Tibial artery (tissue), 4 donors: ENCODE measurements at regions not wholly inside any gene's neighbourhood (a gene's known extent, or its start where the extent isn't known, plus 50 kb on each side); places are given as distances from the start of the nearest gene placed in this dataset.

Experiments
- DNase-seq, 2 donors: peaks; one replicate each; pipeline ENCODE4 v3.0.0-alpha.2; 2019
- H3K27ac ChIP-seq, 2 donors: fragments of 200-600 bp; sonication (generic) in 1 of 2; 1 replicate in 1 of 2; 2 replicates in 1 of 2; pipeline ENCODE4 v1.5.1; 2018 to 2019; ENCODE audit warnings: mild to moderate bottlenecking in 1 of 2
- H3K27me3 ChIP-seq, 2 donors: fragments of 200-600 bp; sonication (generic) in 1 of 2; one replicate each; pipeline versions ENCODE4 v1.5.1 to v1.6.0; 2016 to 2019
- H3K36me3 ChIP-seq, 3 donors: fragments of 200-600 bp; sonication (generic) in 2 of 3; one replicate each; pipeline ENCODE4 v1.5.1; 2016 to 2019; ENCODE audit warnings: mild to moderate bottlenecking in 2 of 3
- H3K4me1 ChIP-seq, 4 donors: fragments of 200-600 bp; sonication (generic) in 2 of 4; 1 replicate in 3 of 4; 2 replicates in 1 of 4; pipeline ENCODE4 v1.5.1; 2016 to 2019
- H3K4me3 ChIP-seq, 2 donors: fragments of 200-600 bp; sonication (generic) in 1 of 2; 1 replicate in 1 of 2; 2 replicates in 1 of 2; pipeline ENCODE4 v1.5.1; 2018 to 2019; ENCODE audit warnings: mild to moderate bottlenecking in 2 of 2
- H3K9me3 ChIP-seq, 3 donors: fragments of 200-600 bp; sonication (generic) in 1 of 3; one replicate each; pipeline ENCODE4 v1.5.1; 2016 to 2019
- CTCF ChIP-seq, 2 experiments: fragments of 200-600 bp in 1 of 2; fragments of 450-650 bp in 1 of 2; IDR thresholded peaks; one replicate each; pipeline ENCODE4 v1.5.1; 2017 to 2019; ENCODE audit warnings: antibody characterized with exemption in 2 of 2, mild to moderate bottlenecking in 1 of 2, moderate library complexity in 1 of 2
- intact Hi-C: fragments of 100-400 bp; cut with DNase I; formaldehyde crosslinking; loops from one replicate; pipeline ENCODE4 v1.15.0; 2023; ENCODE audit warnings: low total_unique reads

DNA sequence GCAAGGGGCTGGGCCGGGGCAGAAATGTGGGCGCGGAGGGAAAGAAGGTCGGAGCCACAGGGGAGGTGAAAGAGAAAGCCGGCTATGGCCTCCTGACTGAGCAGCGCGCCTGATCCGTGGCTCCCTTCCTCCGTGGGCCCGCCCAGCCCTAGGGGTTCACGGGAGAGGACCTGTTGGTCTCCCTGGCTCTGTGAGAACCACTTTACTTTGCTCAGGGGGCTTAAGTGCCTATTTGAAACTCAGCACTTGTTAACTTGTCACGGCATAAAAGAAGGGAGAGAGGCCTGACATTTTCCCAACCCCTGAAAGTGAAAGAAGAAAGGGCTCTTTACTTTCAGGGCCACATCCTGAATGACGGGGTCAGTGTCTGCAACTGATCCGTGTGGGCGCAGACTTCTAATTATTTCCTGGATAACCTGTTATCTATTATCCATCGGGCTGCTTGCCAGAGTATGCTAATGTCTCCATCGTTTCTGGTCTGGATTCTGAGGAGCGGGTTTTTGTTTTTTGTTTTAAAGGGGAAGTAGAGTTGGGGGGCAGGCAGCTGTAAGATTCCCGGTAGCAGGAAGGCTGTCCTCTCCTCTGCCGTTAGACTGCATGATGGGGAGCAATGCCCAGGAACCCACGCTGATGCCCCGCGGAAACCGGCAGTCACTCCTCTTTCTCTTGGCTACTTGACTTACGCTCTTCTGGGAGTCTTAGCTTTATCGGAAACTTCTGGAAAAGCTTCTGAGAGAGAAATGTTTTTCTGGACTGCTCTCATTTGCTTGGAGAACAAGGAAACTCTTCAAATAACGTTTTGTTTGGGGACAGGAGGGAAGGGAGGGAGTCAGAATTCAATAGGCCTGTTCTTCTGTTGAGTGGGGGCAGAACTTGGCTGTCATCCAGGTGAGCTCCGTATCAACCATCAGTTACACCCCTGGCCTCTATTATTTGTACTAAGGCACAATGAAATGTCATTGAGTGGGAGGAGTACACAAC is 127.7 kb upstream of the MAX start:
- H3K27ac ChIP-seq = peak overlapping the region; percentile 53 to 71
- DNase-seq = peak in 1 of 2 donors; percentile 64
- H3K27me3 ChIP-seq = no peaks in the 10 kb centered on the region
- H3K4me3 ChIP-seq = peak overlapping the region; percentile 44 to 50
- H3K4me1 ChIP-seq = peaks cover 0 to 12% (median 1%) of the 10 kb centered on the region in 4 donors
- TF ChIP-seq CTCF (IDR thresholded peaks at IDR 0.05) = no peak
- intact Hi-C loops = no loop called here
- H3K36me3 ChIP-seq = no peaks in the 10 kb centered on the region
- H3K9me3 ChIP-seq = no peaks in the 10 kb centered on the region

DNA sequence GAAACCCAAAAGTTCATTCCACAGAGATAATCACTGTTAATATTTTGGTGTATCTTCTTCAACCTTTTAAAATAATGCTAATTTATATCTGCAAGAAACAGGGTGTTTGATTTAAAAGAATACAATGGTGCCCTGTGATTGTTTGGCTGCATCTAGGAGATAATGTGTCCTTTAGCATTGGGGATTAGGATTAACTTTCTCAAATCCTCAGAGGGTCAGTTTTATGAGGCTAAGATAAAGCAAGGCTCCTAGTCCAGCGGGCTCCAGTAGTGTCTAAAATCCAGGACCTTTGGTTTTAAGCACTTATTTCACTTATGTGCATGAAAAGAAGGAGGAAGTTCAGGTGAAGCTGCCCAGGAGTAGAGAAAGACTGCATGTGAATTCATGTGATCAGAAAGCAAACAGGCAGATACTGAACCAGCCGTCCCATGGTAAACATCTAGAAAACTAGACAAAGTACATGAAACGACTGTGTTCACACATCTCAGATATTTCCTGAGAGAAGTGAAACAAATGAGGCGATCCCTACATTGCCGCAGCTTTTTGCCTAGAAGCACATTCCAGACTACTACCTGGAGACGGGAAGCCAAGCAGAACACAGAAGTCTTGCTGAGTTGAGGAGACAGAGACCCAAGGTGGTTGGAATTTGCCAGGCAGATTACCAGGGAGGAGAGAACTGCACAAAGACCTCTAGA is 129.1 kb upstream of the MAX start:
- TF ChIP-seq CTCF (IDR thresholded peaks at IDR 0.05) = no peak
- H3K27ac ChIP-seq = no peak overlapping the region
- no peaks in the 10 kb centered on the region for H3K36me3 ChIP-seq
- intact Hi-C loops = no loop called here
- DNase-seq = peak in 1 of 2 donors; percentile 29
- no peak overlapping the region for H3K4me3 ChIP-seq
- H3K4me1 ChIP-seq = peaks cover 0 to 12% (median 1%) of the 10 kb centered on the region in 4 donors
- H3K27me3 ChIP-seq = no peaks in the 10 kb centered on the region
- no peaks in the 10 kb centered on the region for H3K9me3 ChIP-seq

- Histone ChIP-seq H3K27ac (no peak overlapping the region), H3K36me3 (no peaks in the 10 kb centered on the region), H3K27me3 (peaks cover 0 to 2% of the 10 kb centered on the region in 2 donors), H3K9me3 (no peaks in the 10 kb centered on the region), H3K4me1 (peaks cover 0 to 9% (median 1%) of the 10 kb centered on the region in 4 donors), H3K4me3 (no peak overlapping the region)
- peak in 1 of 2 donors; percentile 31 for DNase-seq
- intact Hi-C loops = no loop called here
- TF ChIP-seq CTCF (IDR thresholded peaks at IDR 0.05) = no peak
Observed at GRCh38 chr14:65234752-65235361, 132.5 kb upstream of the MAX start.

DNA sequence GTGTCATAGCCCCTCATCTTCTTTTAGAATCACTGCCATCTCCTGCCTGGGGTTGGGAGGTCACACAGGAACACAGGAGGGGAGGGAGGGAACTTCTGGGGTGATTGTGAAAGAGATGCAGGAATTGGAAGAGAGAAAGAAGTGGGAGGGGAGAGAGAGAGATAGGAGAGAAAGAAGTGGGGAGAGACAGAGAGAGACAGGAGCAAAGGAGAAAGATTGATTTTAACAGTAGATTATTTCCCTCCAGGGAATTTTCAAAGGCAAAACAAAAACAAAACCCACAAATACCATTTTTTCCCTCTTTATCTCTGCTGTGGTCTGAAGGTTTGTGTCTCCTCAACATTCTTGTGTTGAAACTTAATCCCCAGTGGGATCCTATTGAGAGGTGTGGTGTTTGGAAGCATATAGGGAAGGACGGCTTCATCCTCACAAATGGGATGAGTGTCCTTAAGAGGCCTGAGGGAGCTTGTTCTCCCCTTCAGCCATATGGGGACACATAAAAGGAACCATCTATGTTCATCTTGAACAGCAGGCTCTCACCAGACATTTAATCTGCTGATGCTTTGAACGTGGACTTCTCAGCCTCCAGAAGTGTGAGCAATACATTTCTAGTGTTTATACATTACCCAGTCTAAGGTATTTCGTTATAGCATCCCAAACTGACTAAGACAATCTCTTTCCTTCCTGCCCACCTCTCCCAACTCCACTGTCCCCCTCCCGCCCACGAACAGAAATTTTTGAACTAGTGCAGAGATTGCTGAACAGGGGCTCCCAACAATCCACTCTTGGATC is 134.9 kb upstream of the MAX start:
- intact Hi-C loops = no loop called here
- no peaks in the 10 kb centered on the region for H3K36me3 ChIP-seq
- peaks cover 0 to 2% of the 10 kb centered on the region in 2 donors for H3K27me3 ChIP-seq
- H3K4me3 ChIP-seq = no peak overlapping the region
- peak in 1 of 2 donors; percentile 13 for DNase-seq
- no peak for TF ChIP-seq CTCF (IDR thresholded peaks at IDR 0.05)
- no peak overlapping the region for H3K27ac ChIP-seq
- H3K4me1 ChIP-seq = no peaks in the 10 kb centered on the region
- H3K9me3 ChIP-seq = no peaks in the 10 kb centered on the region

DNA sequence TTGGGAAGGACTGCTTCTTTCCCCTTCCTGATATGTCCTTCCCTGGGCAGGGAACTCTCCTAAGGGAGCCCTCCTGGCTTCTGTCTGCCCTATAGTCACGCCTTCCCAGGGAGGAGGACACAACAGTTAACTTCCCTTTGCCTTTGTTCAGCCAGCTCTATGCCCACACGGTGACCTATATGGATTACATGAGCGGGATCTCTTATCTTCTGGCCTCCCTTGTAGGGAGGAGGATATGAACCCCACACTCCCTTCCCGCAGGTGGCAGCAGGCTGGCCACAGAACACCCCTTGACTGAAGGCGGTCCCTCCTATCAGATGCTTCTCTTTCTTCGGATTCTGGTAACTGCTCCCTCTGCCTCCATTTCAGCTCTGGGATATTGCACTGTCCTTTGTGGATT is 135.6 kb upstream of the MAX start:
- H3K4me3 ChIP-seq = no peak overlapping the region
- no peaks in the 10 kb centered on the region for H3K36me3 ChIP-seq
- H3K27ac ChIP-seq = no peak overlapping the region
- intact Hi-C loops = no loop called here
- H3K4me1 ChIP-seq = no peaks in the 10 kb centered on the region
- no peak for TF ChIP-seq CTCF (IDR thresholded peaks at IDR 0.05)
- peak in 1 of 2 donors; percentile 17 for DNase-seq
- H3K9me3 ChIP-seq = no peaks in the 10 kb centered on the region
- H3K27me3 ChIP-seq = peaks cover 0 to 2% of the 10 kb centered on the region in 2 donors
